ENCODE measurements at regions not wholly inside any gene's neighbourhood (a gene's known extent, or its start where the extent isn't known, plus 50 kb on each side); places are given as distances from the start of the nearest gene placed in this dataset.
A peak's percentile ranks its signal among the peaks of the same experiment; 100 is the strongest.
"Not testable (repeated sequence)": the region's sequence is repeated elsewhere in the genome, so short reads cannot be mapped to it uniquely, and the experiment has no call there.

GRCh38 chr15:95202569-95203349, 971.4 kb downstream of the MCTP2 start:
- no peak for DNase-seq

GRCh38 chr15:95205077-95205476, 973.7 kb downstream of the MCTP2 start:
- DNase-seq: no peak

- DNase-seq: not testable (repeated sequence)
These were observed 974.5 kb downstream of the MCTP2 start for GRCh38 chr15:95205830-95206229.

GRCh38 chr15:95208071-95208470, 976.7 kb downstream of the MCTP2 start:
- DNase-seq: no peak

GRCh38 chr15:95208988-95209387, 977.6 kb downstream of the MCTP2 start:
- no peak for DNase-seq

DNA sequence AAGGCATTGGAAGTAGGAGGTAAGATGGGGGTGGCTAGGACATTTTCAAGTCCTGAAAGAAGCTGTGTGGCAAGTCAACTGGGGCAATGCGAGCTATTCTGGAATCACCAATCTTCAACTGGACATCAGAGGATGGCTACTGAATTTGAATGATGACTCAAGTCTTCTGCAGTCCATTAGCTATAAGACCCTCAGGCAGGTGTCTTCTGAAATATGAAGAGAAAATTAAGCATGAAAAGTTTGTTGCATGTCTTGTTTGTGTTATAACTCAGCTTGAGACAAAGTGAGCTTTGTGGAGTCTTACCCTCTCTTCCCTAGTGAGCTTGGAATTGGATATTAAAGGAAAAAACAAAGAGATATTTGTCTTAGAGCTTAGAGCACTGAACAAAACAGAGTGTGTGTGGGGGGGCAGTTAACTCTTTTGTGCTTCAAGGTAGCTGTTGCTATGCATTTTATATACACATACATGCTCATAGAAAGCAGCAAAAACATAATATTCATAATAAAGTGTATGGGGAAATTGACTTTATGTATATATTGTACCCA, 979.1 kb downstream of the MCTP2 start:
- DNase-seq: no peak

DNA sequence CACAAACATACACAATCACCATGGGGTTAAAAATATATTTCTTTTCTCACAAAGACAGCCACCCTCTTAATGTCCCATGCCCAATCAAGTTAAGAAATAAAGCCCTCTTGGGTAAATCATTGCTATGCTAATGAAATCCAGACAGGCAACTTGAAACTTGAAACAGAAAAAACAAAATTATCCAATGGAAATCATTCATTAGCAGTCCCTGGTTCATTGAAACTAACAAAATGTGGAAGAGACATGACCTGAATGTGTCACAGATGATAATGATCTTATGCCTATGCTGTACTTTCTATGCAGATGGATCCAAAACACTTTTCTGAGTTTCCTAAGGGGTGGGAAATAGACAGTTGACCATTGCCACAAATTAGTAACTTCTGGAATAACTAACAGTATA, 983.7 kb downstream of the MCTP2 start:
- DNase-seq: no peak

GRCh38 chr15:95226835-95227234, 995.5 kb downstream of the MCTP2 start:
- no peak for DNase-seq

- no peak for DNase-seq
These were observed 995.9 kb downstream of the MCTP2 start for GRCh38 chr15:95227235-95227634.

GRCh38 chr15:95228856-95229555, 997.6 kb downstream of the MCTP2 start:
- DNase-seq: no peak

DNA sequence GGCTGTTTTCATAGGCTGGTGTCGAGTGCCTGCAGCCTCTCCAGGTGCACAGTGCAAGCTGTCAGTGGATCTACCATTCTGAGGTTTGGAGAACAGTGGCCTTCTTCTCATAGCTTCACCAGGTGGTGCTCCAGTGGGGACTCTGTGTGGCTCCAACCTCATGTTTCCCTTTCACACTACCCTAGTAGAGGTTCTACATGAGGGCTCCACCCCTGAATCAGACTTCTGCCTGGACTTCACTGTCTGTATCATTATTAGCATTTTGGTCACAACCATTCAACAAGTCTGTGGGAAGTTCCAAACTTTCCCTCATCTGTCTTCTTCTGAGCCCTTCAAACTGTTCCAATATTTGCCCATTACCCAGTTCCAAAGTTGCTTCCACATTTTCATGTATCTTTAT, 1003.7 kb downstream of the MCTP2 start:
- DNase-seq: no peak

DNA sequence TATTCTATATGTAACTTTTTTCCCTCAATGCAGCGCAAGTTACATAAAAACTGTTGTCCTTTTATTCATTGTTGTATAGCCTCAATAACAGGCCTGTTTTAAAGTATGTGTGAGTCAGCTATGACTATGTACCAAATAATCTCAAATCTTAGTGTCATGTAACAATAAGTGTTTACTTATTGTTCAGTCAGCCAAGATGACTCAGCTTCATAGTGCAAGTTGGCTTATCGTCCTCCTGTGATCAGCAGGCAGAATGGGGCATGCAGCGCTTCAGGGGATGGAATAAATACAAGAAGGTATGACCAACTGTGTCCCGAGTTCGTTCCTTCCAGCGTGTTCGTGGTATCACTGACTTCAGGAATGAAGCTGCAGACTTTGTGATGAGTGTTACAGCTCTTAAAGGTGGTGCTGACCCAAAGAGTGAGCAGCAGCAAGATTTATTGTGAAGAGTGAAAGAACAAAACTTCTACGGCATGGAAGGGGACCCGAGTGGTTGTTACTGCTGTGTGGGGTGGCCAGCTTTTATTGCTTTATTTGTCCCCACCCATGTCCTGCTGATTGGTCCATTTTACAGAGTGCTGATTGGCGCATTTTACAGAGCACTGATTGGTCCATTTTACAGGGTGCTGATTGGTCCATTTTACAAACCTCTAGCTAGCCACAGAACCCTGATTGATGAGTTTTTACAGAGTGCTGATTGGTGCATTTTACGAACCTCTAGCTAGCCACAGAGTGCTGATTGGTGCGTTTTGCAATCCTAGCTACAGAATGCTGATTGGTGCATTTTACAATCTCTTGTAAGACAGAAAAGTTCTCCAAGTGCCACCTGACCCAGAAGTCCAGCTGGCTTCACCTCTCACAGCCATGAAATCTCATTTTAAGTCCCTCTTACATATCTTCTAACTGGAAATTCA, 1016.0 kb downstream of the MCTP2 start:
- no peak for DNase-seq

- DNase-seq: no peak
These were observed 1018.2 kb downstream of the MCTP2 start for GRCh38 chr15:95249524-95249923.

DNA sequence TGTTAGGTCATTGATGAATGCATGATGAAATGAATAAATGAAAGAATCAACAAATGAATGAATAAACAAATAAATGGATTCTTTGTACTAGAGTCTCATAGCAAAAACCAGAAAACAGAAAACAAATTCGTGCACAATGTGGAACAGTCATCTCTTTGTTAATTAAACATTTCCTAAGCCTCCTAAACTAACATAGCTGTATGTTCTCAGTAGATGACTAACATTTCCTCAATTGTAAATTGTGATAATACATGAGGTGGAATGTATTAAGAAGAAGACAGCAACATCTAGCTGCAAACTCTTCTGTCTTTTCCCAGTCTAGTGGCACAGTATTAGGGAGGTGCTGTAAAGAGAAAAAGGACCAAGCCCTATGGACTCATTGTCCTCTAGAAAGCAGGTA, 1021.0 kb downstream of the MCTP2 start:
- no peak for DNase-seq

DNA sequence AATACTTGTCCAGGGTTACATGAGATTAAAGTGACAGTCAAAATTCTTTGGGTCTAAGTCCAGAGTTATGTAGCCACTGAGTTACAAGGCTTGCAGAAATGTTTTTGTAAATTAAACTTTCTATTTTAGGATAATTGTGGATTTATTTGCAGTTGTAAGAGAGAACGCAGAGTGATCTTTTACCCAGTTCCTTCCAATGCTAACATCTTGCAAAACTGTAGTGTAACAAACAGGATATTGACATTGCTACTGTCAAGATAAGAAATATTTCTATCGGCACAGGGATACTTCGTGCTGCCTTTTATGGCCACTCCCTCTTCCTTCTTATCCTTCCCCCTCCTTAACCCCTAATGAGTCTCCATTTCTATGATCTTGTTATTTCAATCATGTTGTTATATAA, 1022.9 kb downstream of the MCTP2 start:
- DNase-seq: no peak

GRCh38 chr15:95259513-95259912, 1028.2 kb downstream of the MCTP2 start:
- peak; percentile 61 for DNase-seq

DNA sequence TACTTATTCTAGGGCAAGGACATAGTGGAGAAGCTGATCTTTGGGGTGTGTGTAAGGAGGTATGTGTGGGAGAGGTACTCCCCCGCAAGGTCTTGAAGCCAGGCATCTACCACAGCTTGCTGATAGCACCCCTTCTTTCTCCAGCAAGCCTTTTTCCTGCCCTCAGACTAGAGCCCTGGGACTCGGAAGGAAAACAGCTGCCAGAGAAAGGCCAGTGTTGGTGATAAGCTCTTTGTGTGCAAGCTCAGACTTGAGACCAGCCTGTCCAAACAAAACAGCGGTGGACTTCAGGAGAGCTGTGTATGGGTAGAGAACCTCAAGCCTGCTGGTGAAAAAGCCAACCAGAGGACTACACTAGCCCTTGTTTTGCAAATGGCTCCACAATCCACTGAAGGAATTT, 1028.6 kb downstream of the MCTP2 start:
- no peak for DNase-seq

DNA sequence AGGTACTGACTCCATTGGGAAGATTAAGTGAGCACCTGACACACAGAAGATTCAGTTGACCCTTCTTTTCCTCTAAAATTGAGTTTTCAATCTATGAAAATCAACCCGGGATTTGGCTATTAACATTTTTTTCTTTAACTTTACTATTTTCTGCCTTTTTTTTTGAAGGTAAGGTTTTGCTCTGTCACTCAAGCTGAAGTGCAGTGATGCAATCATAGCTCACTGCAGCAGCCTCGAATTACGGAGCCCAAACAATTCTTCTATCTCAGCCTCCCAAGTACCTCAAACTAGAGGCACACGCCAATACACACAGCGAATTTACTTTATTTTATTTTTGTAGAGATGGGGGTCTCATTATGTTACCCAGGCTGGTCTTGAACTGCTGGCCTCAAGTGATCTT, 1029.5 kb downstream of the MCTP2 start:
- no peak for DNase-seq

GRCh38 chr15:95261546-95261945, 1030.2 kb downstream of the MCTP2 start:
- DNase-seq: no peak

GRCh38 chr15:95261968-95262367, 1030.6 kb downstream of the MCTP2 start:
- no peak for DNase-seq

DNA sequence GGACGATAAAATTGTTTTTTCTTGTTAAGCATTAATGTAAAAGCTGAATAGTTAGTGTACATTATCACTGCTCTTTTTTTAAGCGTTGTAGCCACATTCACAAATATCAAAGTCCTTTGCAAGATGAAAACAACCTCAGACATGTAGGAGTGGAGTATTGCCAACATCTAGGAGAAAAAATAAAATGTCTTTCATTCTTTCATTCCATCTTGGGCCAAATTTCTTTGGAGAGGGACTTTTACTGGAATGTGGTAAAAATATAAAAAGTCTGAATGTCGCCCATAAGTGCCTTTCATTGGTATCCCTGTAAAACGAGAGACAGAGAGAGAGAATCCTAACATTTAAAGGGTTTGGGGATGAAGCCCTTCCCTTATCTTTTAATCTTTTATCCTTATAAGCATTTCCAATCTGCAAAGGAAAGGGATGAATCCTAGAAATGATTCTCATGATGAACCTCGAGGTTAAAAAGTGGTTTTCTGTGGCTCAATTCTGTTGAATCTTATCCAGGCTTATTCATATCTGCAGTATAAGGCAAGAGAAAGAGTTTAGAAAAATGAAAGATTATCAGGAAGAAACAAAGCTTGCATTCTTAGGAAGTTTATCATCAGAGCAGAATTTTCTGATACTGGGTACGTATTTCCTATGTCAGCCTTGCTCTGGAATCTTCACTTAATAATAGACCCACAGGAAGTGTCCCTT, 1031.7 kb downstream of the MCTP2 start:
- DNase-seq: no peak

DNA sequence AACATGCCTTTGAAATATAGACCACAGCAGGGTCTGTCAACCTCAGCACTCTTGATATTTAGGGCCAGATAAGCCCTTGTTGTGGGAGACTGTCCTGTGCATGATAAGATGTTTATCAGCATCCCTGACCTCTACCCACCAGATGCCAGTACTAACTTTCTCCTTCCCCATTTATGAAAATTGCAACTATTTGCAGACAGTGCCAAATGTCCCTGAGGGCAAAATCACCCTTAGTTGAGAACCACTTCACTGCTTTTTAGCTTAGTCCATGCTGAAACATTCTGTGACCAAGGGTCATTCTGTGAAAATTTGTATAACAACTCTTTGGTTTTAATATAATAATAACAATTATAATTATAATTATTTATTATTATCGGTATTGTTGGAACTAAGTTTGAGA, 1032.4 kb downstream of the MCTP2 start:
- no peak for DNase-seq

Data from activated CD4-positive, alpha-beta T cell treated with anti-CD3 and anti-CD28 coated beads, Interleukin-2, amount 50 U/mL, for 16 hours (primary cell).